ENCODE measurements at regions not wholly inside any gene's neighbourhood (a gene's known extent, or its start where the extent isn't known, plus 50 kb on each side); places are given as distances from the start of the nearest gene placed in this dataset.
A peak's percentile ranks its signal among the peaks of the same experiment; 100 is the strongest.
"Not testable (repeated sequence)": the region's sequence is repeated elsewhere in the genome, so short reads cannot be mapped to it uniquely, and the experiment has no call there.

- DNase-seq = no peak
These were observed 101.0 kb downstream of the GGTLC2 start for GRCh38 chr22:22745225-22746060.

GRCh38 chr22:22746061-22746962 is 101.9 kb downstream of the GGTLC2 start:
- DNase-seq = no peak

- DNase-seq = no peak
These were observed 102.8 kb downstream of the GGTLC2 start for GRCh38 chr22:22746963-22747933.

- DNase-seq = peak; percentile 35
These were observed 103.9 kb downstream of the GGTLC2 start for GRCh38 chr22:22748297-22748743.

GRCh38 chr22:22748756-22749155 is 104.3 kb downstream of the GGTLC2 start:
- no peak for DNase-seq

- DNase-seq = no peak
These were observed 104.8 kb downstream of the GGTLC2 start for GRCh38 chr22:22749167-22749758.

GRCh38 chr22:22750335-22751042 is 106.1 kb downstream of the GGTLC2 start:
- no peak for DNase-seq

GRCh38 chr22:22751043-22751603 is 106.7 kb downstream of the GGTLC2 start:
- no peak for DNase-seq

GRCh38 chr22:22752199-22752555 is 107.8 kb downstream of the GGTLC2 start:
- no peak for DNase-seq

GRCh38 chr22:22752556-22753477 is 108.4 kb downstream of the GGTLC2 start:
- no peak for DNase-seq

- peak; percentile 11 for DNase-seq
These were observed 109.3 kb downstream of the GGTLC2 start for GRCh38 chr22:22753526-22754267.

GRCh38 chr22:22754268-22754657 is 109.8 kb downstream of the GGTLC2 start:
- DNase-seq = no peak

GRCh38 chr22:22754961-22755777 is 110.8 kb downstream of the GGTLC2 start:
- DNase-seq = no peak

- no peak for DNase-seq
These were observed 111.3 kb downstream of the GGTLC2 start for GRCh38 chr22:22755778-22756100.

- no peak for DNase-seq
These were observed 111.7 kb downstream of the GGTLC2 start for GRCh38 chr22:22756109-22756508.

GRCh38 chr22:22756551-22757201 is 112.3 kb downstream of the GGTLC2 start:
- DNase-seq = not testable (repeated sequence)

- DNase-seq = not testable (repeated sequence)
These were observed 113.8 kb downstream of the GGTLC2 start for GRCh38 chr22:22758101-22758807.
